ENCODE measurements at regions not wholly inside any gene's neighbourhood (a gene's known extent, or its start where the extent isn't known, plus 50 kb on each side); places are given as distances from the start of the nearest gene placed in this dataset.

- TF ChIP-seq CTCF (IDR thresholded peaks at IDR 0.05 in 8 of 11, conservative IDR thresholded peaks at IDR 0.05 in 3 of 11), result no peak
- no peak for TF ChIP-seq POLR2AphosphoS5 (IDR thresholded peaks at IDR 0.05)
- TF ChIP-seq POLR2A (IDR thresholded peaks at IDR 0.05), result no peak
These were observed 94.0 kb upstream of the LANCL2 start for GRCh38 chr7:55271069-55271626.

Data from spleen (tissue), 7 donors.